8988T (cell line): ENCODE measurements at regions not wholly inside any gene's neighbourhood (a gene's known extent, or its start where the extent isn't known, plus 50 kb on each side); places are given as distances from the start of the nearest gene placed in this dataset.

Experiments
- DNase-seq: peaks from one replicate; pipeline ENCODE4 v3.0.0; 2011

- DNase-seq = no peak
Observed at GRCh38 chr20:12305188-12305950, 387.7 kb downstream of the BTBD3 start.

- DNase-seq = no peak
Observed at GRCh38 chr20:12306107-12306506, 388.4 kb downstream of the BTBD3 start.

GRCh38 chr20:12311094-12311865, 393.6 kb downstream of the BTBD3 start:
- no peak for DNase-seq

- DNase-seq = no peak
Observed at GRCh38 chr20:12315652-12316051, 398.0 kb downstream of the BTBD3 start.

GRCh38 chr20:12316794-12317193, 399.1 kb downstream of the BTBD3 start:
- no peak for DNase-seq

GRCh38 chr20:12317433-12317832, 399.7 kb downstream of the BTBD3 start:
- no peak for DNase-seq

GRCh38 chr20:12318043-12318442, 400.4 kb downstream of the BTBD3 start:
- no peak for DNase-seq

GRCh38 chr20:12321736-12322135, 404.0 kb downstream of the BTBD3 start:
- no peak for DNase-seq

GRCh38 chr20:12327205-12327604, 409.5 kb downstream of the BTBD3 start:
- no peak for DNase-seq

- no peak for DNase-seq
Observed at GRCh38 chr20:12331236-12331635, 413.5 kb downstream of the BTBD3 start.

- DNase-seq = no peak
Observed at GRCh38 chr20:12337601-12338000, 419.9 kb downstream of the BTBD3 start.

GRCh38 chr20:12345978-12346377, 428.3 kb downstream of the BTBD3 start:
- DNase-seq = no peak

- DNase-seq = no peak
Observed at GRCh38 chr20:12353842-12354241, 436.1 kb downstream of the BTBD3 start.

- DNase-seq = no peak
Observed at GRCh38 chr20:12354725-12355124, 437.0 kb downstream of the BTBD3 start.

GRCh38 chr20:12355185-12355584, 437.5 kb downstream of the BTBD3 start:
- DNase-seq = no peak

- DNase-seq = no peak
Observed at GRCh38 chr20:12358006-12358654, 440.4 kb downstream of the BTBD3 start.

GRCh38 chr20:12358655-12359009, 440.9 kb downstream of the BTBD3 start:
- DNase-seq = no peak

- no peak for DNase-seq
Observed at GRCh38 chr20:12371990-12372389, 454.3 kb downstream of the BTBD3 start.

- no peak for DNase-seq
Observed at GRCh38 chr20:12372557-12372956, 454.9 kb downstream of the BTBD3 start.

- no peak for DNase-seq
Observed at GRCh38 chr20:12375967-12376366, 458.3 kb downstream of the BTBD3 start.

GRCh38 chr20:12383821-12384220, 466.1 kb downstream of the BTBD3 start:
- DNase-seq = no peak

- DNase-seq = no peak
Observed at GRCh38 chr20:12386821-12387220, 469.1 kb downstream of the BTBD3 start.

GRCh38 chr20:12391099-12391498, 473.4 kb downstream of the BTBD3 start:
- no peak for DNase-seq

GRCh38 chr20:12394786-12395185, 477.1 kb downstream of the BTBD3 start:
- no peak for DNase-seq
